Activated CD4-positive, alpha-beta T cell treated with anti-CD3 and anti-CD28 coated beads, Interleukin-2, amount 10 ng/mL, durations not matched to agents 7 days and 5 days (primary cell): ENCODE measurements at regions not wholly inside any gene's neighbourhood (a gene's known extent, or its start where the extent isn't known, plus 50 kb on each side); places are given as distances from the start of the nearest gene placed in this dataset.

ENCODE experiments used
- CTCF ChIA-PET: fragments of 350-600 bp; sonication (Branson Sonifier 250); formaldehyde crosslinking; loops from one replicate; lab custom pipeline; 2021; ENCODE audit warnings: antibody characterized with exemption; lab: Charles Lee
- POLR2A ChIA-PET: fragments of 350-600 bp; sonication (Branson Sonifier 250); formaldehyde crosslinking; loops from one replicate; lab custom pipeline; 2021; ENCODE audit warnings: antibody characterized with exemption; lab: Charles Lee
- DNase-seq: peaks from one replicate; pipeline ENCODE4 v3.0.0-alpha.2; 2020
- H3K27ac Mint-ChIP-seq: one replicate; pipeline ENCODE4 v1.8.0; 2021; ENCODE audit warnings: mild to moderate bottlenecking, moderate library complexity, mixed read lengths
- H3K27me3 Mint-ChIP-seq: one replicate; pipeline ENCODE4 v1.8.0; 2021; ENCODE audit warnings: mixed read lengths
- H3K36me3 Mint-ChIP-seq: one replicate; pipeline ENCODE4 v1.8.0; 2021; ENCODE audit warnings: low read depth, mixed read lengths
- H3K4me1 Mint-ChIP-seq: one replicate; pipeline ENCODE4 v1.8.0; 2021; ENCODE audit warnings: mixed read lengths
- H3K4me3 Mint-ChIP-seq: one replicate; pipeline ENCODE4 v1.8.0; 2021; ENCODE audit warnings: mild to moderate bottlenecking, moderate library complexity, mixed read lengths
- H3K9me3 Mint-ChIP-seq: one replicate; pipeline ENCODE4 v1.8.0; 2021; ENCODE audit warnings: mixed read lengths

DNA sequence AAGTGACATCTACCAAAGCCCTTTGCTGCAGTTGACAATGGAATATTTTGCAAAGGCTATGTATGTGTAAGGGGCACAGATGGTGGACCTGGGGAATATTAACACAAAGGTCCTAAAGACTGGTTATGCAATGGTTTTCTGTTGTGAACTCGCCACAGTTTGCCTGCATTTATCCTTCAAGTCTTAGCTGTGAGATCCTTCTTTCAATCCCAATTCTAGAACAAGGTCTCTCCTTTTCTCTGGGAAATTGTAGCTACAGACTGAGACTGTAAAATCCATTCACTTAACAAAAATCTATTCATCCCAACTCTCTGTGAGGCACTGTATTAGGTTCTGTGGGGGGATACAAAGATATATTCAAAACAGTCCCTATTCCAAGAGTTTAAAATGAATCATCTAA lies 250.4 kb downstream of the GPM6A start:
- Mint-ChIP-seq H3K4me3 (no peak overlapping the region), H3K27ac (no peak overlapping the region), H3K27me3 (no peaks in the 10 kb centered on the region), H3K4me1 (no peaks in the 10 kb centered on the region), H3K36me3 (no peaks in the 10 kb centered on the region), H3K9me3 (no peaks in the 10 kb centered on the region)
- POLR2A ChIA-PET, result no interaction called here
- DNase-seq, result no peak
- CTCF ChIA-PET, result no interaction called here

DNA sequence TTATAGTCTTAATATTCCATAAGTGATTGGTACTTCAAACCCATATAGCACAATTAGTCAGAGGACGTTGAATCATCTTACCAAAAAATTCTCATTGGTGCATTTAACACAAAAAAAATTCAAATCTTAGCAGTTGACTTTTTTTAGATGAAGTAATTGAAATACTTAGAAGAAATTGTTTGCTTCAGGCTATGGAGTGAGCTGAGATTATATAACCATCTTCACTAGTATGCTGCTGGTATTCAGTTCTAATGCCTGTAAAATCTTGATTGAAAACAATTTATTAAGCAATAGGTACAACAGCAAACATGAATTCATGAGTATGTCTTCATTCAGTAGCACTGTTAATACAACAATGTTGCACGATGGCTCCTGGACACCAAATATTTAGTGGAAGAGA lies 250.0 kb downstream of the GPM6A start:
- Mint-ChIP-seq H3K4me3 (no peak overlapping the region), H3K36me3 (no peaks in the 10 kb centered on the region), H3K27ac (no peak overlapping the region), H3K4me1 (no peaks in the 10 kb centered on the region), H3K27me3 (no peaks in the 10 kb centered on the region), H3K9me3 (no peaks in the 10 kb centered on the region)
- CTCF ChIA-PET, result no interaction called here
- POLR2A ChIA-PET, result no interaction called here
- no peak for DNase-seq

DNA sequence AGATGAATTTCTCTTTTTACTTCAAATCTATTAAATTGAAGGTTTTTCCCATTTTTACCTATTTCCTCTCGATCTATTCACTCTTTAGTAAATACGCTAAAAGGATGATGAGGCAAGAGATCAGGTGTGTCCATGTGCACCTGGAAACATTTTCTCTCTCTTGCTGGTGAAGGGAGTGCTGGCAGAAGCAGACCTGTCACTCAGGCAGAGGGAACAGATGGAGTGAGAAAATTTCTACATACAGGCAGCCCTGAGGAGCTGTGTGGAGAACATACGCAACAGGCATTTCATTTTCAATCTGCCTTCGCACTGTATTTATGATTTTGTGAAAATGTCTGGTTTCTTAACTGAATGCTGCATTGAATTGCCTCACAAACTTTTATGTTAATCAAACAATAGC lies 249.5 kb downstream of the GPM6A start:
- CTCF ChIA-PET, result no interaction called here
- H3K4me1 Mint-ChIP-seq, result no peaks in the 10 kb centered on the region
- no peak for DNase-seq
- no peaks in the 10 kb centered on the region for H3K27me3 Mint-ChIP-seq
- POLR2A ChIA-PET, result no interaction called here
- H3K9me3 Mint-ChIP-seq, result no peaks in the 10 kb centered on the region
- H3K36me3 Mint-ChIP-seq, result no peaks in the 10 kb centered on the region
- H3K4me3 Mint-ChIP-seq, result no peak overlapping the region
- no peak overlapping the region for H3K27ac Mint-ChIP-seq
